ENCODE measurements at regions not wholly inside any gene's neighbourhood (a gene's known extent, or its start where the extent isn't known, plus 50 kb on each side); places are given as distances from the start of the nearest gene placed in this dataset.
"Not testable (repeated sequence)": the region's sequence is repeated elsewhere in the genome, so short reads cannot be mapped to it uniquely, and the experiment has no call there.

- no peaks in the 10 kb centered on the region for H4K20me1 ChIP-seq
- H3K4me3 ChIP-seq, result no peak overlapping the region
- no peak overlapping the region for H3K4me2 ChIP-seq
- H3K27ac ChIP-seq, result no peak overlapping the region
- H3K4me1 ChIP-seq, result no peaks in the 10 kb centered on the region
- peaks cover 49 to 77% (median 74%) of the 10 kb centered on the region in 11 experiments for H3K27me3 ChIP-seq
- H3K9ac ChIP-seq, result no peak overlapping the region
- peaks cover 0 to 14% (median 0%) of the 10 kb centered on the region in 11 experiments; a peak in 3 of 22 replicates for H3K9me3 ChIP-seq (replicated peaks in 1 of 11)
- no peaks in the 10 kb centered on the region for H3K36me3 ChIP-seq
- TF ChIP-seq Cebpa-rat (IDR thresholded peaks at IDR 0.05), result no peak
These were observed 190.6 kb downstream of the MAGEB17 start for GRCh38 chrX:16357902-16358301.

GRCh38 chrX:16360056-16360455 lies 192.8 kb downstream of the MAGEB17 start:
- H3K4me2 ChIP-seq, H3K36me3 ChIP-seq, H3K9ac ChIP-seq, H3K4me3 ChIP-seq, H4K20me1 ChIP-seq, H3K27ac ChIP-seq, H3K4me1 ChIP-seq: not testable (repeated sequence)
- Histone ChIP-seq H3K27me3 (peaks cover 40 to 57% (median 55%) of the 10 kb centered on the region in 11 experiments), H3K9me3 (replicated peaks in 1 of 11) (peaks cover 0 to 14% (median 0%) of the 10 kb centered on the region in 11 experiments; a peak in 3 of 22 replicates)

- TF ChIP-seq Cebpa-rat (IDR thresholded peaks at IDR 0.05), result no peak
- H3K4me3 ChIP-seq, result no peak overlapping the region
These were observed 201.4 kb downstream of the MAGEB17 start for GRCh38 chrX:16368696-16369095.

GRCh38 chrX:16376056-16376455 lies 208.8 kb downstream of the MAGEB17 start:
- no peak overlapping the region for H3K27ac ChIP-seq
- peaks cover 0 to 4% (median 0%) of the 10 kb centered on the region in 11 experiments; a peak in 1 of 22 replicates for H4K20me1 ChIP-seq
- no peaks in the 10 kb centered on the region for H3K4me1 ChIP-seq
- H3K9me3 ChIP-seq (replicated peaks in 1 of 11), result peaks cover 0 to 21% (median 0%) of the 10 kb centered on the region in 11 experiments; a peak in 4 of 22 replicates
- peaks cover 56 to 74% (median 66%) of the 10 kb centered on the region in 11 experiments for H3K27me3 ChIP-seq
- TF ChIP-seq Cebpa-rat (IDR thresholded peaks at IDR 0.05), result no peak
- no peak overlapping the region for H3K4me3 ChIP-seq
- no peak overlapping the region for H3K4me2 ChIP-seq
- no peaks in the 10 kb centered on the region for H3K36me3 ChIP-seq
- H3K9ac ChIP-seq, result no peak overlapping the region

More at GRCh38 chrX:16368696-16369095, 201.4 kb downstream of the MAGEB17 start:
- no peaks in the 10 kb centered on the region for H3K36me3 ChIP-seq
- H3K4me1 ChIP-seq, result no peaks in the 10 kb centered on the region
- no peak overlapping the region for H3K9ac ChIP-seq
- H3K9me3 ChIP-seq (replicated peaks in 1 of 11), result no peaks in the 10 kb centered on the region
- no peak overlapping the region for H3K27ac ChIP-seq
- peaks cover 43 to 72% (median 65%) of the 10 kb centered on the region in 11 experiments for H3K27me3 ChIP-seq
- no peaks in the 10 kb centered on the region for H4K20me1 ChIP-seq
- H3K4me2 ChIP-seq, result no peak overlapping the region

- H3K4me1 ChIP-seq, result peaks cover 0 to 9% (median 0%) of the 10 kb centered on the region in 10 experiments; a peak in 1 of 20 replicates
- H4K20me1 ChIP-seq, result no peaks in the 10 kb centered on the region
- no peak for TF ChIP-seq Cebpa-rat (IDR thresholded peaks at IDR 0.05)
- no peak overlapping the region for H3K27ac ChIP-seq
- peaks cover 0 to 13% (median 5%) of the 10 kb centered on the region in 11 experiments; a peak in 4 of 22 replicates for H3K9me3 ChIP-seq (replicated peaks in 1 of 11)
- H3K4me3 ChIP-seq, result no peak overlapping the region
- H3K4me2 ChIP-seq, result no peak overlapping the region
- H3K36me3 ChIP-seq, result no peaks in the 10 kb centered on the region
- peaks cover 72 to 100% (median 92%) of the 10 kb centered on the region in 11 experiments for H3K27me3 ChIP-seq
- no peak overlapping the region for H3K9ac ChIP-seq
These were observed 218.8 kb downstream of the MAGEB17 start for GRCh38 chrX:16386126-16386525.

DNA sequence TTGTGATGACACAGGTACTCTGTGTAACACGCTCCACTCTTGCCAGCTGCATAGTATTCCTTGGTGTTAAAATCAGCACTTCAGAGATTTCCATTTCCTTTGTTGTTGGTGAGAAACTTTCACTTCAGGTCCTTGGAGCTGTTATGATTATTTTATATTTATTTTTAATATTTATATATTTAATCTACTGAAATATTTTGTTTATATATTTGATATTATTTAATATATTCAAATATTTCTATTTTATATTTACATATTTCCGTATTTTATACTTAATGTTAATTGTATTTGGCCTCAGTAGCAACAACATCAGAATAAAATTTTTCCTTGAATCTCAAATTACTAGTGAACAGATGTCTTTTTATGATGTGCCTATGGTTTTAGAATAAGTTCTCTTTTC lies 225.3 kb downstream of the MAGEB17 start:
- H3K36me3 ChIP-seq, result no peaks in the 10 kb centered on the region
- peaks cover 0 to 19% (median 5%) of the 10 kb centered on the region in 11 experiments; a peak in 4 of 22 replicates for H3K9me3 ChIP-seq (replicated peaks in 1 of 11)
- TF ChIP-seq Cebpa-rat (IDR thresholded peaks at IDR 0.05), result no peak
- no peak overlapping the region for H3K27ac ChIP-seq
- no peak overlapping the region for H3K4me3 ChIP-seq
- no peak overlapping the region for H3K4me2 ChIP-seq
- H3K27me3 ChIP-seq, result peaks cover 52 to 93% (median 76%) of the 10 kb centered on the region in 11 experiments
- no peak overlapping the region for H3K9ac ChIP-seq
- no peaks in the 10 kb centered on the region for H4K20me1 ChIP-seq
- no peaks in the 10 kb centered on the region for H3K4me1 ChIP-seq

DNA sequence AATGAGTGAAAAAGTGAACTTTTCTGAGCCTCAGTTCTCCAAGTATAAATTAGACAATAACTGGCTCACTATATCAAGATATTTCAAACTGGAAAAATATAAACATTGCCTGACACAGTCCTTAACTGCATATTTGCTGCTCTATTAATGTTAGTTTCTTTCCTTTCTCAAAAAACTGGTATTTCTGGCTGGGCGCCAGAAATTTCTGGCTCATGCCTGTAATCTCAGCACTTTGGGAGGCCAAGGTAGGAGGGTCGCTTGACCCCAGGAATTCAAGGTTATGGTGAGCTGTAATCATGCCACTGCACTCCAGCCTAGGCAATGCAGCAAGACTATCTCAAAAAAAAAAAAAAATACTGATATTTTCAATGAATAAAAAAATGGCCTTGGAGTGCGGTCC lies 227.0 kb downstream of the MAGEB17 start:
- no peak for TF ChIP-seq Cebpa-rat (IDR thresholded peaks at IDR 0.05)
- Histone ChIP-seq H3K9me3 (replicated peaks in 1 of 11) (peaks cover 0 to 19% (median 5%) of the 10 kb centered on the region in 11 experiments; a peak in 4 of 22 replicates), H4K20me1 (no peaks in the 10 kb centered on the region), H3K4me3 (no peak overlapping the region), H3K27me3 (peaks cover 38 to 80% (median 63%) of the 10 kb centered on the region in 11 experiments), H3K9ac (no peak overlapping the region), H3K36me3 (no peaks in the 10 kb centered on the region), H3K4me1 (no peaks in the 10 kb centered on the region), H3K4me2 (no peak overlapping the region), H3K27ac (no peak overlapping the region)

GRCh38 chrX:16403808-16404207 lies 236.5 kb downstream of the MAGEB17 start:
- peaks cover 0 to 21% (median 7%) of the 10 kb centered on the region in 10 experiments; a peak in 14 of 20 replicates for H3K4me1 ChIP-seq
- no peak for TF ChIP-seq Cebpa-rat (IDR thresholded peaks at IDR 0.05)
- peaks cover 76 to 99% (median 91%) of the 10 kb centered on the region in 11 experiments for H3K27me3 ChIP-seq
- H3K9me3 ChIP-seq (replicated peaks in 1 of 11), result peaks cover 0 to 10% (median 0%) of the 10 kb centered on the region in 11 experiments; a peak in 2 of 22 replicates
- H3K36me3 ChIP-seq, result no peaks in the 10 kb centered on the region
- H3K4me2 ChIP-seq, result no peak overlapping the region
- H3K27ac ChIP-seq, result no peak overlapping the region
- H3K4me3 ChIP-seq, result no peak overlapping the region
- no peak overlapping the region for H3K9ac ChIP-seq
- no peaks in the 10 kb centered on the region; a peak in 1 of 22 replicates for H4K20me1 ChIP-seq

DNA sequence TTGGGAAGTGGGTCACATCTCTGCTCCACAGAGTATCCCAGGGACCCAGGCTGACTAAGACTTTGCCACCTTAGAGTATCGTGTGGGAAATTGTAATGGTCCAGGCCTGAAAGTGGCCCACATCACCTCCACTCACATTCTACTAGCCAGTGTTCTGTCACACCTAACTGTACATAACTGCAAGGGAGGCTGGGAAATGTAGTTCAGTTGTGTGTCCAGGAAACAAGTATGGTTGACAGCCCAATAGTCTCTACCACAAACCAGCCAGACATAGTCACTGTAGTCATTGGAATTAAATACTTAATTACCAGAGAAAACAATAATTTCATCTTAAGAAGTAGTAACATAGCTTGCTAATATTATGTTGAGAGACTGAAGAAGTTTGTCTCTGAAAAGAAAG lies 233.4 kb upstream of the S100G start:
- Histone ChIP-seq H3K27me3 (peaks cover 71 to 100% (median 98%) of the 10 kb centered on the region in 11 experiments), H3K9ac (no peak overlapping the region), H3K36me3 (no peaks in the 10 kb centered on the region), H3K27ac (no peak overlapping the region), H3K4me3 (no peak overlapping the region), H3K9me3 (replicated peaks in 1 of 11) (peaks cover 0 to 10% (median 4%) of the 10 kb centered on the region in 11 experiments; a peak in 6 of 22 replicates), H4K20me1 (no peaks in the 10 kb centered on the region), H3K4me1 (no peaks in the 10 kb centered on the region), H3K4me2 (no peak overlapping the region)
- TF ChIP-seq Cebpa-rat (IDR thresholded peaks at IDR 0.05), result no peak

DNA sequence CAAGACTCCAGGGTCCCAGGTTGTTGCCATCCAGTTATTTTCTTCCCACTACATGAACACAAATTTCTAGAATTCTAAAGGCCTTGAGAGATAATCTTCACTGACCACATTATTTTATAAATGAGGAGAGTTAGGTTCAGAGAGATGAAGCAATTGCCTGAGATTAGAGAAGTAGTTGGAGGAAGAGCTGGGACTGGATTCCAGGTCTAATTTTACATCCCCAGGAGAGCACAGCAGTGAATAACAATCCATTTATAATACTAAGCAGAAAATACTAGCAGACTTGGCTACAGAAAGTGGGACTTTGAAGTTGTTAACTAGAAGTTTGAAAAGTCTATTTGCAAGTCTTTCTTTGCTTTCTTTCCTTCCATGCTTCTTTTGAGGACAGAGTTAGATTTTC lies 231.3 kb upstream of the S100G start:
- Histone ChIP-seq H3K9ac (no peak overlapping the region), H3K4me1 (no peaks in the 10 kb centered on the region), H3K27ac (no peak overlapping the region), H3K36me3 (no peaks in the 10 kb centered on the region), H3K9me3 (replicated peaks in 1 of 11) (peaks cover 0 to 20% (median 13%) of the 10 kb centered on the region in 11 experiments; a peak in 12 of 22 replicates), H3K4me3 (no peak overlapping the region), H3K4me2 (no peak overlapping the region), H3K27me3 (peaks cover 62 to 99% (median 91%) of the 10 kb centered on the region in 11 experiments), H4K20me1 (no peaks in the 10 kb centered on the region)
- no peak for TF ChIP-seq Cebpa-rat (IDR thresholded peaks at IDR 0.05)

Data from BLaER1 treated with 17β-estradiol and CSF1 and Interleukin-3, amounts not matched to agents 10 nM and 100 nM (cell line).